ENCODE measurements at regions not wholly inside any gene's neighbourhood (a gene's known extent, or its start where the extent isn't known, plus 50 kb on each side); places are given as distances from the start of the nearest gene placed in this dataset.

DNA sequence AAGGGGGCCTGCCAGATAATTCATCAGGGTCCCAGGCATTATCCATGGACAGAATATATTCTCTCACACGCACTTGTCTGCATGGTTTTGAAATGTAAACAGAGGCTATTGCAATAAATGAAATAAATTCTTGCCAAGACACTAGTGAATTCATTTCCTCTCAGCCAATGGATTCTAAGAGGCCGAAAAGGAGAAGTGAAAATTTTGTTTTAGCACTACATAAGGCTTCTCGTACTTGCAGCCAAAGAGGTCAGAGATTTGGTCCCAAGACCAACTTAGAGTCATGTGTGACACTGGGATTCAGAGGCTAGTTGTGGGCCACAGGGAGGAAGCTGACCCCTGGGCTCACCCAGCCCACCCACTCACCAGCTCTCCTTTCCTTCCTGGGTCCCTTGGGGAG, 184.1 kb upstream of the GLI2 start:
- no peaks in the 10 kb centered on the region for H3K9me3 ChIP-seq (ENCODE audit: control extremely low read depth in 1 of 3, control insufficient read depth in 2 of 3, insufficient read depth in 1 of 3, low read length in 2 of 3)
- no peak overlapping the region for H3K27ac Mint-ChIP-seq
- peaks cover 0 to 3% (median 0%) of the 10 kb centered on the region in 4 experiments for H3K27me3 ChIP-seq (replicated peaks in 1 of 4; ENCODE audit: control extremely low read depth in 1 of 4, control insufficient read depth in 3 of 4, insufficient read depth in 4 of 4, low read length in 3 of 4)
- no peak for TF ChIP-seq EZH2 (IDR thresholded peaks at IDR 0.05; ENCODE audit: borderline replicate concordance, insufficient read depth, low read depth, low read length, poor library complexity, severe bottlenecking)
- TF ChIP-seq, protein P1, sequence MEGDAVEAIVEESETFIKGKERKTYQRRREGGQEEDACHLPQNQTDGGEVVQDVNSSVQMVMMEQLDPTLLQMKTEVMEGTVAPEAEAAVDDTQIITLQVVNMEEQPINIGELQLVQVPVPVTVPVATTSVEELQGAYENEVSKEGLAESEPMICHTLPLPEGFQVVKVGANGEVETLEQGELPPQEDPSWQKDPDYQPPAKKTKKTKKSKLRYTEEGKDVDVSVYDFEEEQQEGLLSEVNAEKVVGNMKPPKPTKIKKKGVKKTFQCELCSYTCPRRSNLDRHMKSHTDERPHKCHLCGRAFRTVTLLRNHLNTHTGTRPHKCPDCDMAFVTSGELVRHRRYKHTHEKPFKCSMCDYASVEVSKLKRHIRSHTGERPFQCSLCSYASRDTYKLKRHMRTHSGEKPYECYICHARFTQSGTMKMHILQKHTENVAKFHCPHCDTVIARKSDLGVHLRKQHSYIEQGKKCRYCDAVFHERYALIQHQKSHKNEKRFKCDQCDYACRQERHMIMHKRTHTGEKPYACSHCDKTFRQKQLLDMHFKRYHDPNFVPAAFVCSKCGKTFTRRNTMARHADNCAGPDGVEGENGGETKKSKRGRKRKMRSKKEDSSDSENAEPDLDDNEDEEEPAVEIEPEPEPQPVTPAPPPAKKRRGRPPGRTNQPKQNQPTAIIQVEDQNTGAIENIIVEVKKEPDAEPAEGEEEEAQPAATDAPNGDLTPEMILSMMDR (IDR thresholded peaks at IDR 0.05), result no peak
- no peaks in the 10 kb centered on the region for H3K4me1 Mint-ChIP-seq
- ChIA-PET POLR2A (no interaction called here), CTCF (no interaction called here)
- no peaks in the 10 kb centered on the region for H3K36me3 ChIP-seq (replicated peaks in 1 of 2; ENCODE audit: control extremely low read depth in 1 of 2, control insufficient read depth in 1 of 2, extremely low read depth in 1 of 2, insufficient read depth in 2 of 2, low read length in 1 of 2)
- no peaks in the 10 kb centered on the region for H3K4me1 ChIP-seq (ENCODE audit: control insufficient read depth in 2 of 2, insufficient read depth in 2 of 2, low read length in 2 of 2)
- no peaks in the 10 kb centered on the region for H3K9me3 Mint-ChIP-seq (ENCODE audit: insufficient read depth)
- no peak overlapping the region for H2AFZ ChIP-seq (ENCODE audit: insufficient read depth, low read depth, low read length, poor library complexity, severe bottlenecking)
- no peak for ATAC-seq (ENCODE audit: low read depth)
- intact Hi-C loops (cut with micrococcal nuclease), result no loop called here
- no peak overlapping the region for H3K4me3 ChIP-seq (ENCODE audit: control extremely low read depth in 1 of 5, extremely low read depth in 1 of 5, insufficient read depth in 1 of 5, low read depth in 2 of 5, low read length in 4 of 5)
- peaks cover 19% of the 10 kb centered on the region for H3K27me3 Mint-ChIP-seq
- H3K4me3 Mint-ChIP-seq, result no peak overlapping the region
- H4K20me1 ChIP-seq (ENCODE audit: control insufficient read depth, insufficient read depth, low read length, poor library complexity, severe bottlenecking), result no peaks in the 10 kb centered on the region
- no peak overlapping the region for H3K27ac ChIP-seq (ENCODE audit: low read length in 2 of 2)
- DNase-seq, result no peak
- H3K9ac ChIP-seq (ENCODE audit: low read length), result no peak overlapping the region
- no peaks in the 10 kb centered on the region for H3K79me2 ChIP-seq (ENCODE audit: control insufficient read depth, insufficient read depth, low read length)
- WGBS (ENCODE audit: insufficient coverage), result no CpG with 5 or more reads among the region's 3 CpGs
- no peak overlapping the region for H3K4me2 ChIP-seq (replicated peaks; ENCODE audit: low read depth, low read length, poor library complexity, severe bottlenecking)

DNA sequence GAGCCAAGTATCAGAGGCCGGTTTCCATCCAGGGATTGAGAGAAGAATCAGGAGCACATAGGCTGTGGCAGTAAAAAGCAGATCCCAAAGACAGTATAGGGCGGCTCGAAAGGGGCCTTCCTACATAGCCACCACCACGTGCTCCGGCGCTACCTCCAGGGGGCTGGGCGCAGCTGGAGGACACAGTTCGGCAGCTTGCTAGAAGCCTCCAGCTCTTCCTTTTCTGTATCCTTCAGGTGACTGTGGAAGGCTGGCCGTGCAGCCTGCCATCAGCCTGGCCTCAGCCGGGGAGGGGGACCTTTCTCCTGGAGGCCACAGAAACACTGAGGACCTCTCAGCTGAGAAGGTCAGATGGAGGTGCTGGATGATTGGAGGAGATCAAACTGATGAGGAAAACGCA, 183.6 kb upstream of the GLI2 start:
- H4K20me1 ChIP-seq (ENCODE audit: control insufficient read depth, insufficient read depth, low read length, poor library complexity, severe bottlenecking), result no peaks in the 10 kb centered on the region
- intact Hi-C loops (cut with micrococcal nuclease), result no loop called here
- Mint-ChIP-seq H3K4me1 (no peaks in the 10 kb centered on the region), H3K9me3 (ENCODE audit: insufficient read depth) (no peaks in the 10 kb centered on the region), H3K4me3 (no peak overlapping the region), H3K27ac (no peak overlapping the region), H3K27me3 (peaks cover 20% of the 10 kb centered on the region)
- ATAC-seq (ENCODE audit: low read depth), result no peak
- TF ChIP-seq, protein P1 (IDR thresholded peaks at IDR 0.05), result no peak
- no peak for TF ChIP-seq EZH2 (IDR thresholded peaks at IDR 0.05; ENCODE audit: borderline replicate concordance, insufficient read depth, low read depth, low read length, poor library complexity, severe bottlenecking)
- POLR2A ChIA-PET, result no interaction called here
- H3K9ac ChIP-seq (ENCODE audit: low read length), result no peak overlapping the region
- H3K27ac ChIP-seq (ENCODE audit: low read length in 2 of 2), result no peak overlapping the region
- CTCF ChIA-PET, result no interaction called here
- DNase-seq, result no peak
- no peaks in the 10 kb centered on the region for H3K4me1 ChIP-seq (ENCODE audit: control insufficient read depth in 2 of 2, insufficient read depth in 2 of 2, low read length in 2 of 2)
- H3K36me3 ChIP-seq (replicated peaks in 1 of 2; ENCODE audit: control extremely low read depth in 1 of 2, control insufficient read depth in 1 of 2, extremely low read depth in 1 of 2, insufficient read depth in 2 of 2, low read length in 1 of 2), result no peaks in the 10 kb centered on the region
- H3K27me3 ChIP-seq (replicated peaks in 1 of 4; ENCODE audit: control extremely low read depth in 1 of 4, control insufficient read depth in 3 of 4, insufficient read depth in 4 of 4, low read length in 3 of 4), result peaks cover 0 to 3% (median 0%) of the 10 kb centered on the region in 4 experiments
- H3K9me3 ChIP-seq (ENCODE audit: control extremely low read depth in 1 of 3, control insufficient read depth in 2 of 3, insufficient read depth in 1 of 3, low read length in 2 of 3), result no peaks in the 10 kb centered on the region
- no peak overlapping the region for H2AFZ ChIP-seq (ENCODE audit: insufficient read depth, low read depth, low read length, poor library complexity, severe bottlenecking)
- no peaks in the 10 kb centered on the region for H3K79me2 ChIP-seq (ENCODE audit: control insufficient read depth, insufficient read depth, low read length)
- WGBS (ENCODE audit: insufficient coverage), result 82% methylated on average over 11 of the region's 11 CpGs
- no peak overlapping the region for H3K4me3 ChIP-seq (ENCODE audit: control extremely low read depth in 1 of 5, extremely low read depth in 1 of 5, insufficient read depth in 1 of 5, low read depth in 2 of 5, low read length in 4 of 5)
- no peak overlapping the region for H3K4me2 ChIP-seq (replicated peaks; ENCODE audit: low read depth, low read length, poor library complexity, severe bottlenecking)

Measured in B cell (primary cell).